ENCODE measurements at regions not wholly inside any gene's neighbourhood (a gene's known extent, or its start where the extent isn't known, plus 50 kb on each side); places are given as distances from the start of the nearest gene placed in this dataset.
"Not testable (repeated sequence)": the region's sequence is repeated elsewhere in the genome, so short reads cannot be mapped to it uniquely, and the experiment has no call there.

GRCh38 chr3:31319332-31319731 lies 213.4 kb upstream of the STT3B start:
- TF ChIP-seq CTCF (IDR thresholded peaks at IDR 0.05; ENCODE audit: low read depth, low read length), result no peak
- no peak overlapping the region for H3K4me3 ChIP-seq (ENCODE audit: low read depth, low read length)

GRCh38 chr3:31321620-31322019 lies 211.1 kb upstream of the STT3B start:
- no peak for TF ChIP-seq CTCF (IDR thresholded peaks at IDR 0.05; ENCODE audit: low read depth, low read length)
- no peak overlapping the region for H3K4me3 ChIP-seq (ENCODE audit: low read depth, low read length)

GRCh38 chr3:31322460-31322859 lies 210.3 kb upstream of the STT3B start:
- H3K4me3 ChIP-seq (ENCODE audit: low read depth, low read length), result no peak overlapping the region
- no peak for TF ChIP-seq CTCF (IDR thresholded peaks at IDR 0.05; ENCODE audit: low read depth, low read length)

- not testable (repeated sequence) for H3K4me3 ChIP-seq (ENCODE audit: low read depth, low read length)
These were observed 204.8 kb upstream of the STT3B start for GRCh38 chr3:31327826-31328357.

- H3K4me3 ChIP-seq (ENCODE audit: low read depth, low read length), result no peak overlapping the region
- no peak for TF ChIP-seq CTCF (IDR thresholded peaks at IDR 0.05; ENCODE audit: low read depth, low read length)
These were observed 201.4 kb upstream of the STT3B start for GRCh38 chr3:31331278-31331677.

- TF ChIP-seq CTCF (IDR thresholded peaks at IDR 0.05; ENCODE audit: low read depth, low read length), result no peak
These were observed 191.6 kb upstream of the STT3B start for GRCh38 chr3:31341130-31341529.

GRCh38 chr3:31343075-31343474 lies 189.7 kb upstream of the STT3B start:
- no peak overlapping the region for H3K4me3 ChIP-seq (ENCODE audit: low read depth, low read length)
- no peak for TF ChIP-seq CTCF (IDR thresholded peaks at IDR 0.05; ENCODE audit: low read depth, low read length)

More at GRCh38 chr3:31341130-31341529, 191.6 kb upstream of the STT3B start:
- no peak overlapping the region for H3K4me3 ChIP-seq (ENCODE audit: low read depth, low read length)

GRCh38 chr3:31345581-31345980 lies 187.1 kb upstream of the STT3B start:
- no peak overlapping the region for H3K4me3 ChIP-seq (ENCODE audit: low read depth, low read length)
- no peak for TF ChIP-seq CTCF (IDR thresholded peaks at IDR 0.05; ENCODE audit: low read depth, low read length)

Data from WI38 (cell line).